ENCODE measurements at regions not wholly inside any gene's neighbourhood (a gene's known extent, or its start where the extent isn't known, plus 50 kb on each side); places are given as distances from the start of the nearest gene placed in this dataset.

GRCh38 chr9:14560194-14560593 lies 133.0 kb downstream of the ZDHHC21 start:
- no peak for DNase-seq
- no peak overlapping the region for H3K27ac ChIP-seq (ENCODE audit: low read depth in 1 of 2, low read length in 1 of 2)
- no peaks in the 10 kb centered on the region for H3K9me3 ChIP-seq (ENCODE audit: control insufficient read depth in 4 of 4, insufficient read depth in 3 of 4, low read length in 3 of 4)
- H3K27me3 ChIP-seq (ENCODE audit: control insufficient read depth in 3 of 3, insufficient read depth in 3 of 3, low read length in 2 of 3) = no peaks in the 10 kb centered on the region
- no peak for ATAC-seq (ENCODE audit: insufficient read depth, low FRiP score)
- no peaks in the 10 kb centered on the region for H3K4me1 ChIP-seq (ENCODE audit: control insufficient read depth in 5 of 5, insufficient read depth in 5 of 5, low read length in 5 of 5)
- TF ChIP-seq, protein P1, sequence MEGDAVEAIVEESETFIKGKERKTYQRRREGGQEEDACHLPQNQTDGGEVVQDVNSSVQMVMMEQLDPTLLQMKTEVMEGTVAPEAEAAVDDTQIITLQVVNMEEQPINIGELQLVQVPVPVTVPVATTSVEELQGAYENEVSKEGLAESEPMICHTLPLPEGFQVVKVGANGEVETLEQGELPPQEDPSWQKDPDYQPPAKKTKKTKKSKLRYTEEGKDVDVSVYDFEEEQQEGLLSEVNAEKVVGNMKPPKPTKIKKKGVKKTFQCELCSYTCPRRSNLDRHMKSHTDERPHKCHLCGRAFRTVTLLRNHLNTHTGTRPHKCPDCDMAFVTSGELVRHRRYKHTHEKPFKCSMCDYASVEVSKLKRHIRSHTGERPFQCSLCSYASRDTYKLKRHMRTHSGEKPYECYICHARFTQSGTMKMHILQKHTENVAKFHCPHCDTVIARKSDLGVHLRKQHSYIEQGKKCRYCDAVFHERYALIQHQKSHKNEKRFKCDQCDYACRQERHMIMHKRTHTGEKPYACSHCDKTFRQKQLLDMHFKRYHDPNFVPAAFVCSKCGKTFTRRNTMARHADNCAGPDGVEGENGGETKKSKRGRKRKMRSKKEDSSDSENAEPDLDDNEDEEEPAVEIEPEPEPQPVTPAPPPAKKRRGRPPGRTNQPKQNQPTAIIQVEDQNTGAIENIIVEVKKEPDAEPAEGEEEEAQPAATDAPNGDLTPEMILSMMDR (IDR thresholded peaks at IDR 0.05; ENCODE audit: control extremely low read depth, extremely low read depth) = no peak
- H3K9ac ChIP-seq (ENCODE audit: insufficient read depth in 1 of 2, low read length in 2 of 2) = no peak overlapping the region
- WGBS, 2 donors = 90 to 92% methylated on average over 2 of the region's 2 CpGs
- no peak overlapping the region for H3K4me3 ChIP-seq
- no peaks in the 10 kb centered on the region for H3K36me3 ChIP-seq (ENCODE audit: control insufficient read depth in 4 of 4, insufficient read depth in 4 of 4, low read length in 4 of 4)

GRCh38 chr9:14554886-14555285 lies 138.3 kb downstream of the ZDHHC21 start:
- Histone ChIP-seq H3K4me1 (ENCODE audit: control insufficient read depth in 5 of 5, insufficient read depth in 5 of 5, low read length in 5 of 5) (no peaks in the 10 kb centered on the region), H3K4me3 (no peak overlapping the region), H3K9ac (ENCODE audit: insufficient read depth in 1 of 2, low read length in 2 of 2) (no peak overlapping the region), H3K27ac (ENCODE audit: low read depth in 1 of 2, low read length in 1 of 2) (no peak overlapping the region), H3K9me3 (ENCODE audit: control insufficient read depth in 4 of 4, insufficient read depth in 3 of 4, low read length in 3 of 4) (no peaks in the 10 kb centered on the region), H3K27me3 (ENCODE audit: control insufficient read depth in 3 of 3, insufficient read depth in 3 of 3, low read length in 2 of 3) (no peaks in the 10 kb centered on the region), H3K36me3 (ENCODE audit: control insufficient read depth in 4 of 4, insufficient read depth in 4 of 4, low read length in 4 of 4) (no peaks in the 10 kb centered on the region)
- ATAC-seq (ENCODE audit: insufficient read depth, low FRiP score) (no peak), DNase-seq (no peak)
- TF ChIP-seq, protein P1 (IDR thresholded peaks at IDR 0.05; ENCODE audit: control extremely low read depth, extremely low read depth) = no peak
- 88 to 93% methylated on average over 4 of the region's 4 CpGs for WGBS, 2 donors

DNA sequence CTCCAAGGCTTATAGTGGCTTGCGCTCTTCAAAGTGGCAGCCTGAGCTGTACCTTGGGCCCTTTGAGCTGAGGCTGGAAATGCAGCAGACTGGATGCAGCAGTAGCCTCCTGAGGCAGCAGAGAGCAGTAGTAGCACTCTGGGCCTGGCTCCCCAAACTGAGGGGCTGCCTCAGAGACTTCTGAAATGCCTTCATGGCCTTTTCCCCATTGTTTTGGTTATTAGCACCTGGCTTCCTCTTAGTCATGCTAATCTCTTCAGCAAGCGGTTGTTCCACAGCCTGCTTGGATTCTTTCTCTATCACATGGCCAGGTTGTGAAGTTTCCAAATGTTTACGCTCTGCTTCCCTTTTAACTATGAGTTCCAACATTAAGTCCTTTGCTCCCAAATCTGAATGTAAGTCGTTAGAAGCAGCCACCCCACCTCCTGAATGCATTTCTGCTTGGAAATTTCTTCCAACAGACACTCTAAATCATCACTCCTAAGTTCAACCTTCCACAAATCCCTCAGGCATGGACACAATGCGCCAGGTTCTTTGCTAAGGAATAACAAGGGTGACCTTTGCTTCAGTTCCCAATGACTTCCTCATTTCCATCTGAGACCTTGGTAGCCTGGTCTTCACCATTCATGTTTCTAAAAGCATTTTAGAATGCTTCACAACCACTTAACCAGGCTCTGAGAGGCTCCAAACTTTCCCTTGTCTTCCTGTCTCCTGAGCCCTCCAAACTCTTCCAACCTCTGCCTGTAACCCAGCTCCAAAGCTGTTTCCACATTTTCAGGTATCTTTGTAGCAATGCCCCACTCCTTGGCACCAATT lies 145.8 kb downstream of the ZDHHC21 start:
- H3K27me3 ChIP-seq (ENCODE audit: control insufficient read depth in 3 of 3, insufficient read depth in 3 of 3, low read length in 2 of 3) = no peaks in the 10 kb centered on the region
- WGBS, 2 donors = 78 to 79% methylated on average over 5 of the region's 5 CpGs
- no peak overlapping the region for H3K9ac ChIP-seq (ENCODE audit: insufficient read depth in 1 of 2, low read length in 2 of 2)
- no peak overlapping the region for H3K4me3 ChIP-seq
- no peaks in the 10 kb centered on the region for H3K4me1 ChIP-seq (ENCODE audit: control insufficient read depth in 5 of 5, insufficient read depth in 5 of 5, low read length in 5 of 5)
- ATAC-seq (ENCODE audit: insufficient read depth, low FRiP score) (no peak), DNase-seq (no peak)
- no peaks in the 10 kb centered on the region for H3K9me3 ChIP-seq (ENCODE audit: control insufficient read depth in 4 of 4, insufficient read depth in 3 of 4, low read length in 3 of 4)
- no peak overlapping the region for H3K27ac ChIP-seq (ENCODE audit: low read depth in 1 of 2, low read length in 1 of 2)
- TF ChIP-seq, protein P1 (IDR thresholded peaks at IDR 0.05; ENCODE audit: control extremely low read depth, extremely low read depth) = no peak
- no peaks in the 10 kb centered on the region for H3K36me3 ChIP-seq (ENCODE audit: control insufficient read depth in 4 of 4, insufficient read depth in 4 of 4, low read length in 4 of 4)

Data from lung (tissue), 11 donors.